Right renal cortex interstitium (tissue), 3 donors: ENCODE measurements at regions not wholly inside any gene's neighbourhood (a gene's known extent, or its start where the extent isn't known, plus 50 kb on each side); places are given as distances from the start of the nearest gene placed in this dataset.
"Not testable (repeated sequence)": the region's sequence is repeated elsewhere in the genome, so short reads cannot be mapped to it uniquely, and the experiment has no call there.

Source experiments
- DNase-seq, 3 donors: peaks; one replicate each; pipeline ENCODE4 v3.0.0-alpha.2; 2013; ENCODE audit warnings: low read depth in 3 of 3, low spot score in 2 of 3

DNA sequence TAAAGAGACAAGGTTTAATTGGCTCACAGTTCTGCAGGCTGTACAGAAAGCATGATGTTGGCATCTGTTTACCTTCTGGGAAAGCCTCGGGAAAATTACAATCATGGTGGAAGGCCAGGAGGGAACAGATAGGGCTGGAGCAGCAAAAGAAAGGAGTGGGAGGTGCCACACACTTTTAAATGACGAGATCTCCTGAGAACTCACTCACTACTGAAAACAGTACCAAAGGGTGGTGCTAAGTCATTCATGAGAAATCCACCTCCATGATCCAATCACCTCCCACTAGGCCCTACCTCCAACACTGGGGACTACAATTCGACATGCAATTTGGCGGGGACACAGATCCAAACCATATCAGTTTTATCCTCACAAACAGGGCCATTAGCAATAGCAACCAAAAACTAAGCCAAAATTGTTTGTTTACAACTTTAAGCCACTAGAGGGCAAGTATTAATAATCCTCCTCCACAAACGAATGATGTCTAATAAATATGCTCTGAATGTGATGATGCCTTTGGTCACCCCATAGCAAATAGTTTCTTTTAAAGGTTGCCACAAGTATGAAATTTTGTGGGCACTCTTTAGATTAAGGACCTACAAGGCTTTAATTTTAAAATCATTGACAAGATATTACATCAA lies 129.2 kb upstream of the NRBF2 start:
- DNase-seq = no peak

DNA sequence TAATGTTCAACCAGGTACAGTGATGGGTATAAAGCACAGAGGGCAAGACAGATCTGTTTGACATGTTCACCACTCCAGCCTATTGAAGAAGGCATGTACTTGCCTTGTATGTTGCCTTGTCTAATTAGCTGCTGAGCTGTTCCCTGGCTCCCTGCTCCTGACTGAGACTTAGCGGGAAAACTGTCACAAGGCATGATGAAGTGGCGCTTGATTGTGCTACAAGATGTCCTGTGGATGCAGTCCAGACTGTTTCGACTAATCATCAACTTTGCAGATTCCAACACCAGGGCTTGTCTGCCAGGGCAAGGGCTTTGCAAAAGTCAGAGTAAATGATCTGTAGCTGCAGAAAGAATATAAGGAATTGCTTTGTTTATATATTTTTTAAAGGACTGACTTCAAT lies 136.2 kb upstream of the NRBF2 start:
- peak in 1 of 3 donors; percentile 15 for DNase-seq

DNA sequence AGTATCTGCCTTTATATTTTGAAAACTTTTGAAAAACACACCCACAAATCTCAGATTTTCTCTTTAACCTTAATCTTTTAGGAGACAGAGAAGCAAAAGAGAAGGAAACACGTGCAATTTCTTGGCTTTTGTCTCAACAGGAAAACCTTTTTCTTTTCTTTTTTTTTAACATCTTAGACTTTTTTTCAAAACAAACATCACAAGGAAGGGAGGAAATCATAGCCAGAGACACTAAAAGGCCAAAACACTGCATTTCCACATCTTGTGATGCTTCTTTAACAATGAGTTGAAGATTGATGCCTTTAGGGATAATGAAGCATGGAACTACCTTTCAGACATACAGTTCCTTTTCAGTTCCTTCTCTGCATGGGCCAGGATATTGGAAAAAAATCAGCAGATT lies 136.6 kb upstream of the NRBF2 start:
- no peak for DNase-seq

DNA sequence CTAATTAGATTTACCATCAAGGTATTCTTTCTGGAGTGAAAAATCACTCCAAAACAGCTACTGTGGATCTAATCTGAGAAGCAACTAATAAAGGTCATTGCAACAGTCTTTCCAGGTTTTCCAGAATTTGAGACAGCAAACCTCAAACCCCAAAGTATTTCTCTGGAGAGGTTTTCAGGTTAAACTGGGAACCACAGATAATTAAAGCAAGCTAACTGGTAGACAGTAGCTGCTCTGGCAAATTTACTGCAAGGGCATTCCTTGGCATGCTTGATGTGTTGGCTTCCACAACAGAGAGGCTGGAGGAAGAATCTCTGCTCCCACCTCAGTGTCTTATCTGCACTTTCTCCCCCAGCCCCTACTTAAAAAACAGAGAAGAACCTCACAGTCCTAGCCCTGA lies 140.0 kb upstream of the NRBF2 start:
- no peak for DNase-seq

DNA sequence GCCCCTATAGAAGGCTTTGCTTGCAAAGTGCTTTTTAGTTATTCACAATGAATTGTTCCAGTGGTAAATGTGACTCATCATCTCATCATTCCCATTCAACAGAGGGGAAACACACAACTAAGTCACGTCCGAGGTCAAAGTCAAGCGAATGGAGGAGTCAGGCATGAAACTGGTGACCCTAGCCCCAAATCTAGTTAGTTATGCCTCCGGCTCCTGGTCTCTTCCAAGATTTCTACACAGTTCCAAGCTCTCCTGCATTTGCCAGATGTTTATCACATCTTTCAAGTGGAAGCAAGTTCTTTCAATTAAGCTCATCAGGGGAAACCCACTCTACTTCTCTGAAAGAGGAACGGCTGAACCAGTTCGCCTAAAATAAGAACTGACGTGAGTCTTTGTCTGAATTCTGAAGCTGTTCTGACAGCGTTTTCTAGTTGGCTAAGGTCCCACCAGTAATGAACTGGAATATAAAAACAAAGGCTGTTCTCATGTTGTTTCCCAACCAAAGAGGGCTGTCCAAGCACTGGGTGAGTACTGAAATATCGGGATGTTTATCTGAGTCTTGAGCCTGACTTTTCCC lies 140.9 kb upstream of the NRBF2 start:
- no peak for DNase-seq

DNA sequence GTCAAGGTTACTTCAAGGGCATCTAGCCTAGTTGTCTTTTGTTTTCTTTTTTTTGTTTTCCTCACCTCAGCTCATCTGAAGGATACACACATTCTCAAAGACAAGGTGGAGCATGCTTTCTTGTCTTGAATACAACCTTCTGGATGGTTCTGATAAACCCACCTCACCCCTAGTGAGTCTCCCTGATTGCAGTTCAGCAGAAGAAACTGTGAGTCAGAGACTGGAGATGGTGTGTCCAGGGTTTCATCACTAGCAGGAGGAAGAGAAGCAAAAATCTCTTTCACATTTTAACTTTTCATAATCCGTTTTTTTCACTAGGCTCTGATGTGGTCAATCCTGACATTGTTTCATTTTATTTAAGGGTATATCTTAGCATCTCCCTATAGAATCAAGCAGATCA lies 143.0 kb upstream of the NRBF2 start:
- DNase-seq = no peak

DNA sequence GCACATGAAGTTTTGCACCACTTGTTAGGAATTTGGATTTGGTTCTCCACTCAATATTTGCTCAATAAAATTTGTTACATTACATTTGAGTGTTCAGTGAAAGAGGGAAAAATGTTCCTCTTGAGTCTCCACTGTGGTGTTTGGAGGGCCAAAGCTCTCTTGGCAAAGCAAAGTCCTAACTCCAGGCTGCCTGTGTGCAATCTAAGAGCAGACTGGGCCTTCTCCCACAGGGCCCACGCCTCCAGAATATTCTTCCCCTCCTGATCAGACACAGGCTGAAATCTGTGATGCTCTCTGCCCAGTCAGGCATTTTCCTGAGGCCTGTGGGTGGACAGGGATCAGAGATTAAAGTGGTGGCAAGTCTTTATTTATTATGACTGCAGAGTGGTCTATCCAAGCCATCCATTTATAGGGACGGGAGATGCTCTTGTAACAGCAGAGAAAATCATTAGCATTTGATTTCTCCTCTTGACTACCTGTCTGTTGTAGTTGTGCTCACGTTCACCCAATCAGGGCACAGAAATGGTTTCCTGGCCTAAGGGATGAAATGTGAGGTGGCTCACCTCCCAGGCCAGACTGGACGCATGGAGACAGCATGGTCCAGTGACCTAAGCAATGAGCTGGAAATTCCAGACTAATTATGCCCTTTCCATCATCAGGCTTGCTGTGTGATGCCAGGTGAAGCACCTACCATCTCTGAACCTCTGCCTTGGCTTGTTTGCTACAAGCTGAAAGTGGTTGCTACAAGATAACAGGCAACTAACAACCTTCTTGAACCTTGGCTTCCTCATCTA lies 147.1 kb upstream of the NRBF2 start:
- DNase-seq = no peak

DNA sequence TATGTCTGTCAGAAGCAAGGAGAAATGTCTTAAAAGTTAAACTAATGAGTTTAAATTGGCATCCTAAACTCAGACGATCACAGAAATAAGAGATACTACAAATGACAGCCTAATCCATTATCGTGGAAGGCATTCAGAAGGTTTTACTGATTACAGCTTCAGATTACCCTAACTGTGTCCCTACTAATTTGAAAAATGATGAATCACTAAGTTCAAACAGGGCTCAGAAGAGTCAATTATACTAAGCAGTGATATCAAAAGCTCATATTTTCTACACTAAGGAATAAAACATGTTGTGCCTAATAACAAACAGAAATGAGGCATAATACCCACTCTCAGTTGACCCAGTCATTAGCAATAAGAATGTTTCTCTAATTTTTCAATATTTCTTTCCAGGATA lies 152.0 kb upstream of the NRBF2 start:
- no peak for DNase-seq

DNA sequence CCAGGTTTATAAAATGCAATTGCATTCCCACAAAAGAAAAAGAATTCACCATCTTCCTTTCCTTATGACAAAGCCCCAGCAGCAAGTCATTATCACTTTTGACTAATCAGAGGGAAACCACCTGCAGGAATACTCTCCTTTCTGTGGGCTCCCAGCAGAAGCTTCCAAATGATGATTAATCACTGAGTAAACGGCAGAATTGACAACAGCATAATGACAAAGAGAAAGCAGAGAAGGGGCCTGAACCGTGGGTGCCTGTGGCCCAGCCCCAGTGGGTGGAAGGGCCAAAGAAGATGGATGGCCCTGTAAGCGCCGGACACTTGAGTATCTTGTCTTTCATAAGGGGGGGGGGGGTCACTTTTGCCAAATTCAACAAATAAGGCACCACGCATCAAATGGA lies 152.4 kb upstream of the NRBF2 start:
- no peak for DNase-seq

DNA sequence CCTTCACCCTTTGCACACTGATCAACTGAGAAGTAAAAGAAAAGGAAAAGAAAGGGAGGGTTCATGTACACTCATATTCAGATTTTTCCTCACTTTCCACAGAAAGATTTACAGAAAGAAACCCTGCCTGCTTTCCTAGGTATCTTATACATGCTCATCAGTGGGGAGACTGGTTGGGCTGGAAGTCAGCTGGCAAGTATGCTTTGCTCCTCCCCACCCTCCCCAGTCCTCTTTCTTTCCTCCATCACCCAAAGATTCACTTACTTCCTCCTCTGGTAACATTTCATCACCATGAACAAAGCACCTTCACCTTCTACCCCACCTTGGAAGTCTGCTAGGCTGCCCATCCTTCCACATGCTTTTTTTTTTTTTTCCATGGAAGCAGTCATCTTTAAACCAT lies 153.2 kb upstream of the NRBF2 start:
- no peak for DNase-seq

DNA sequence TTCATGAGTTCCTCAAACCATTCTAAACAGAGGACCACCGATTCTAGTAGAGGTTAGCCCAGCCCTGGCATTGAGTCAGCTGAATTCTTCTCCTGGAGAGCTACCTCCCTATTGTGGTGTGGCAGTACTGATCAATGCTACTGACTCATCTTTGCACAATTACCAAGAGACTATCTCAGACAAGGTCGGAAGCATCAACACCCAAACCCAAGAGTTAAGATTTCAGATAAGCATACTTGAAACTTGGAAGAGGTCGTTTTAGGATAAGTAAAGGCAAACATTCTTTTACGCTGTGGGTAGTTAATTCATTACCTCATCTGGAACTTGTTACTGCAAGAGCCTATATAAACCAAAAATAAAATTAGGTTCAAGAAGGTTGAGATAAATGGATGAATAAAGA lies 154.6 kb upstream of the NRBF2 start:
- DNase-seq = no peak

DNA sequence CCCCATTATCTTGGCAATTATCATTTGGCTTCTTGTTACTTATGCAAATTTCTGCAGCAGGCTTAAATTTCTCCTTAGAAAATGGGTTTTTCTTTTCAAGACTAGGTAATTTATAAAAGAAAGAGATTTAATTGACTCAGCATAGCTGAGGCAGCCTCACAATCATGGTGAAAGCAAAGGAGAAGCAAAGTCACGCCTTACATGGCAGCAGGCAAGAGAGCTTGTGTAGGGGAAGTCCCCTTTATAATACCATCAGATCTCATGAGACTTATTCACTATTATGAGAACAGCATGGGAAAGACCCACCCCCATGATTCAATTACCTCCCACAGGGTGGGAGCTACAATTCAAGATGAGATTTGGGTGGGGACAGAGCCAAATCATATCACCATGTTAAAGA lies 158.3 kb upstream of the NRBF2 start:
- not testable (repeated sequence) for DNase-seq

DNA sequence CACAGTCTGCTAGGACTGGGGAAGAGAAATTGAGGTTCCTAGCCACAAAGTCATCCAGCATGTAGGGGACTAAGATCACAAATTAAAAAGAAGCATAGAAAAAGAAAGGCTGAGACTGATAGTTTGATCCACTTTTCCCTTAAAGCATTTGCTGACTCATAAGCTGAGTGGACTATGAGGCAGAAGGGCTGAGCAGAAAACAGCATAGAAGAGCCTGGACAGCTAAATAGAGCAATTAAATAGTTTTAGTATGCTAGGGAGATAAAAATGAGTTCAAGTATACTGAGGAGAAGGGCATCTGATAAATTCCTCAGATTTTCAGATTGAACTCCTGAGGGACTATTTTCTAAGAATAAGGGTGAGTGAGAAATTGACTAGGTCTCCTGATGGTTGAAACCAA lies 155.9 kb upstream of the EGR2 start:
- no peak for DNase-seq

DNA sequence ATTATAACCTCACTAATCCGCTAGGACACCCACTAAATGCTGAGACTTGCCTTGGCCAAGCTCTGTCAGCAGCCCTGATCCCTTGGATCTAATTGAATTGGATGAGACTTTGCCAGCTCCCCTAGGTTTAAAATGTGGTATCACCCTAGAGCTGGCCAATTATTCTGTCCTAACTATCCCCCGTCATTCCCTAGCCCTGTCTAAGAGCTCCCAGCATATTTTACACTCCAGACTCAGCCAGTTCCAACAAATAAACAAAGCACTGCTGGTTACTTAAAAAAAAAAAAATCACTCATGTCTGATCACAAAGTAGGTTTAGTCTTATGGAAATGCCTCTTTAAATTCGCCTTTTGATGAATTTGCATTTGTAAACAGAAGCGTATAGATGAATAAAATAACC lies 147.9 kb upstream of the EGR2 start:
- no peak for DNase-seq

DNA sequence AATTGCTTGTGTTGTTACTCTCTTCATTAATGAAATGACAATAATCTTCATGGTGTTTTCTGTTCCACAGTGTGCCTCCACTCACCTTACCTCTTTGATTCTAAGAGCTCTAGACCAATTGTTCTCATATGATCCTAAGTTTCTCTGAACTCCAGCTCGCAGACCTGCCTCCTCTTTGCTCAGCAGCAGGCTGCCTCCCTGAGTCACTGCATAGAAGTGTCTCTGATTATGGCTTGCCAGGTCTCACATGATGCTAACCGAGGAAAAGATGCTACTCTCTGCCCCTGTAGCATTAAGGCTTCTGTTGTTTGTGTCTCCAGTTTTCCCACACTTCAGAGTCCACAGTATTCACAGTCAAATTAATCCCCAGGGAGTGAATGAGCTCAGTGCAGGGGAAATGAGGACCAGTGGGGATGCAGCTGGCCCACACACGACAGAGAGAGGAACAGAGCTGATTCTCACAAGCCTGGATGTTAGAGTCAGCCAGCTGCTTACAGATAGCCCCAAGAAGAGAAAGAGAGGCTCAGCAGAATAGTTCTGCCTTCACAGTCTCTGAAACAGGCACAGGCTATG lies 145.9 kb upstream of the EGR2 start:
- DNase-seq = no peak

DNA sequence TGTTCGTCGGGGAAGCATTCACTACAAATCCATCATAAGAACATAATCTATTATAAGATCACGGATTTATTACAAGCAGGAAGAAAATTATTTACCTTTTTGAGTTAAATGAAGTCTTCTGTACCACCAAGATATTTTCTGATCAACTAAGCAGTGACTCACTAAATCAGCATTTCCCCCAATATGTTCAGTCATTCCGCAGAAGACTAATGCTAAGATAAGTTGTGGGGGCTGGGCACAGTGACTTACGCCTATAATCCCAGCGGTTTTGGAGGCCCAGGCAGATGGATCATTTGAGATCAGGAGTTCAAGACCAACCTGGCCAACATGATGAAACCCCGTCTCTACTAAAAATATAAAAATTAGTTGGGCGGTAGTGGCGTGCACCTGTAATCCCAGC lies 144.2 kb upstream of the EGR2 start:
- DNase-seq = no peak

DNA sequence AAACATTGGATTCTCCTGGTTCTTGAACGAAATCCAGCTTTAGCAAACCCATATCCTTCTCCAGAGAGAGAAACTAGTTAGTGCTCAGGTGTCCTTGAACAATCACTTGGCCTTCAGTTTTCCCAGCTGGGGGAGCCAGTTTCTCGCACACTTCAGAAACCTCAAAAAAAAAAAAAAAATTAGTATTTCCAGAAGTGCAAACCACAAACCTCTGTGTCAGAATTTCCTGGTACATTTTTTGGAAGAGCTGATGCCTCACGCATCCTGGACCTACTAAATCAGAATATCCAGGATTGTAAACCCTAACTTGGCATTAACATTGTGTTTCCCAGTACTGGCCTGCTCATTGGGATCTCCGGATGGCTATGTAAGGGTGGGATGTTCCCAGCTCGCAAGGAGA lies 143.4 kb upstream of the EGR2 start:
- DNase-seq = no peak

DNA sequence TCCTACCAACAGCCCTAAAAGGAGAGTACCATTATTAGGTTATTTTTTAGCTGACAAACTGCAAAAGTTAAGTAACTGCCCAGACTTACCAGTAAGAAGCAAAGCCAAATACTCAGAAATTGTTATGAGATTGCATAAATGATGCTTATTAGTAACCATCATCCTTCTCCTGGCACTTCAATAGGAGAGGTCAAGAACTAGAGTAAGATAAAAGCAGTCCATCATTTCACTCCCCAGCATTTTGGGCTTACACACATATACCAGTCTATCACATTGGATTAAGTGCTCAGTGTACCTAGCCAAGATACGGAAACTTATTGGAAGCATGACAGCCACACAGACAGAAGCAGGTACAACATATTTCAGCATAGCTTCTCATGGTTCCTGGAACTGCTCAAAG lies 142.8 kb upstream of the EGR2 start:
- no peak for DNase-seq

DNA sequence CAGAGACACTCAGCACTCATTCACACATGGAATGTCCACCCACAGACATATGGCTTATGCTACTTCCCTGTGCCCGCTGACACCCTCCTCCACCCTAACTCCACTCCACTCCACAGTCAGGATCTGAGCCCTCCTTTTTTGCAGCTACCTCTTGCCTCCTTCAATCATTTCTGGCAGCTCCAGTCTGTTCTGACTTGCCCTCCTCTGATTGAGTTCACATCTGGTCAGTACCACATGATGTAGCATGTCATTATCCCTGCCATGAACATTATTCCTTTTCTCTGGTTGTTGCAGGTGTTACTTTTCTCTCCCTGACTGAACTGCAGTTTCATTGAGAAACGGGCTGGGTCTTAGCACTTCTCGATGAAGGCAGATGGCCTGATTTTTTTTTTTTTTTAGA lies 130.1 kb upstream of the EGR2 start:
- DNase-seq = no peak

DNA sequence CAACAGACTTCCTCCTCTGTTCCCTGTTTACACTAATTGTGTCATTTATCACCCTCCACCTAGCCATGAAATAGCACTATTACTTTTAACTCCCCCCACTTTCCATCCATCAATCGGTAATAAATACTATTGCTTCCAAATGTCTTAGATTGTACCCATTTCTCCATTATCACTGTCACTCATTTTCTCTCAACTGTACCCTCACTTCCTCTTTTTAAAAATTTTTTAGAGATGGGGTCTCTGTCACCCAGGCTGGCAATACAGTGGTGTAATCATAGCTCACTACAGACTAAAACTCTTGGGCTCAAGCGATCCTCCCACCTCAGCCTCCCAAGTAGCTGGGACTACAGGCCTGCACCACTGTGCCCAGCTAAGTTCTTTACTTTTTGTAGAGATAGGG lies 123.5 kb upstream of the EGR2 start:
- no peak for DNase-seq

DNA sequence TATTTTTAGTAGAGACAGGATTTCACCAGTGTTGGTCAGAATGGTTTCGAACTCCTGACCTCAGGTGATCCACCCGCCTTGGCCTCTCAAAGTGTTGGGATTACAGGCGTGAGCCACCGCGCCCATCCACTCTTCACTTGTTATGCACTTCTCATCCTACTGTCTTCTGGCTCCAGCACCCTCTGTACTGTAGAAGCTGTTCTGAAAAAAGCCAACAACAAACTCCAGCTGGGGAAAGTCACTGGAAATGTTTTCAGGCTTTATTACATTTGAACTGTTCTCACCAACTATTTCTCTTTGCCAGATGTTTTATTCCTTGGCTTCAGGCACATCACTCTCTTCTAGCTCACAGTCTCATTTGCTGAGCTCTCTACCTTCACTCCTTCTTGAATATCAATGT lies 122.5 kb upstream of the EGR2 start:
- DNase-seq = peak in 1 of 3 donors; percentile 10

DNA sequence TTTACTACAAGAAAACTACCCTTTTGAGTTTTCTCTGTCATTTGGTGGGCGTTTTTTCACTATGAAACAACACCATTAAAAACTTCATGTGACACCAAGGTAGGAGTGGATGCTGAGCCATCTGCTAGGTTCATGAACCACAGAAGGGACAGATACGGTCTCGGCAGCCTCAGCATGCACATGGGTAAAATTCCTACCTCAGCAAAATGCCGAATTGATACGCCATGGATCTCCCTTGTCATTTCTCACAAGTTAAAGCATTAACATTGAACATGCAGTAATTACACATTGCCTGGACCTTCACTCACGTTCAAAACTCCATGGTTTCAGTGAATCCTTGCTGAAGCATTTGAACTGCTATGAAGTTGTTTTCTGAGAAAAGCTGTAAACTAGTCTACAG lies 121.5 kb upstream of the EGR2 start:
- no peak for DNase-seq
